ENCODE measurements at regions not wholly inside any gene's neighbourhood (a gene's known extent, or its start where the extent isn't known, plus 50 kb on each side); places are given as distances from the start of the nearest gene placed in this dataset.

- Histone ChIP-seq H3K79me2 (ENCODE audit: control insufficient read depth, insufficient read depth, low read length) (no peaks in the 10 kb centered on the region), H3K9ac (replicated peaks; ENCODE audit: extremely low read depth, insufficient read depth, low read length) (no peak overlapping the region), H3K4me3 (replicated peaks in 1 of 3; ENCODE audit: insufficient read depth in 1 of 3, low read depth in 1 of 3, low read length in 3 of 3) (no peak overlapping the region), H3K4me2 (ENCODE audit: insufficient read depth, low read length) (no peak overlapping the region), H3K9me3 (replicated peaks; ENCODE audit: control insufficient read depth, insufficient read depth, low read length) (no peaks in the 10 kb centered on the region), H3K27me3 (ENCODE audit: control insufficient read depth in 2 of 2, insufficient read depth in 2 of 2, low read length in 2 of 2) (no peaks in the 10 kb centered on the region), H3K9me1 (replicated peaks; ENCODE audit: control insufficient read depth, extremely low read depth, insufficient read depth, low read length) (no peaks in the 10 kb centered on the region), H4K20me1 (replicated peaks; ENCODE audit: control insufficient read depth, extremely low read depth, insufficient read depth, low read length) (no peaks in the 10 kb centered on the region), H3K27ac (ENCODE audit: insufficient read depth, low read depth, low read length) (no peak overlapping the region), H3K4me1 (ENCODE audit: control insufficient read depth, extremely low read depth, insufficient read depth, low read length) (no peaks in the 10 kb centered on the region), H2AFZ (ENCODE audit: low read depth, low read length) (no peak overlapping the region), H3K36me3 (ENCODE audit: control insufficient read depth in 2 of 2, extremely low read depth in 1 of 2, insufficient read depth in 2 of 2, low read length in 2 of 2) (no peaks in the 10 kb centered on the region)
- dilution Hi-C loops (cut with MboI; ENCODE audit: extremely low pct_ligation_motif_present, low sequenced_read_pairs) = no loop called here
- intact Hi-C loops (cut with micrococcal nuclease) = no loop called here
- FAIRE-seq (no peak), DNase-seq (ENCODE audit: low read depth, low spot score) (no peak)
- no TSS peak for BruUV-seq (replicated peaks)
- POLR2A ChIA-PET = no interaction called here
- CTCF ChIA-PET = no interaction called here
- TF ChIP-seq POLR2A (IDR thresholded peaks at IDR 0.05; ENCODE audit: low read depth, low read length) (no peak), JUN (IDR thresholded peaks at IDR 0.05; ENCODE audit: borderline replicate concordance, insufficient read depth, insufficient read length, low read depth) (no peak), EZH2 (IDR thresholded peaks at IDR 0.05; ENCODE audit: borderline replicate concordance, low read depth, low read length, severe bottlenecking) (no peak), CTCF (IDR thresholded peaks at IDR 0.05; ENCODE audit: extremely low read depth in 1 of 2, insufficient read depth in 1 of 2, low read depth in 1 of 2, low read length in 2 of 2) (no peak)
These were observed 136.5 kb downstream of the COX18 start for GRCh38 chr4:72933029-72933428.

- H3K9me3 ChIP-seq (replicated peaks; ENCODE audit: control insufficient read depth, insufficient read depth, low read length) = no peaks in the 10 kb centered on the region
- FAIRE-seq = no peak
- TF ChIP-seq JUN (IDR thresholded peaks at IDR 0.05; ENCODE audit: borderline replicate concordance, insufficient read depth, insufficient read length, low read depth) (no peak), MAX (IDR thresholded peaks at IDR 0.05; ENCODE audit: insufficient read depth, insufficient read length) (no peak), MYC (IDR thresholded peaks at IDR 0.05; ENCODE audit: low read depth, low read length) (no peak), POLR2AphosphoS5 (IDR thresholded peaks at IDR 0.05; ENCODE audit: insufficient read depth, low read depth, low read length) (no peak), CTCF (IDR thresholded peaks at IDR 0.05; ENCODE audit: extremely low read depth in 1 of 2, insufficient read depth in 1 of 2, low read depth in 1 of 2, low read length in 2 of 2) (no peak), POLR2A (IDR thresholded peaks at IDR 0.05; ENCODE audit: low read depth, low read length) (no peak), EZH2 (IDR thresholded peaks at IDR 0.05; ENCODE audit: borderline replicate concordance, low read depth, low read length, severe bottlenecking) (no peak), FOS (IDR thresholded peaks at IDR 0.05; ENCODE audit: borderline replicate concordance, insufficient read depth, low read length) (no peak), GATA2 (IDR thresholded peaks at IDR 0.05; ENCODE audit: insufficient read depth, insufficient read length, low read depth, low read length) (no peak)
- H3K9me1 ChIP-seq (replicated peaks; ENCODE audit: control insufficient read depth, extremely low read depth, insufficient read depth, low read length) = no peaks in the 10 kb centered on the region
- ChIA-PET POLR2A (no interaction called here), CTCF (no interaction called here)
- no peak overlapping the region for H3K27ac ChIP-seq (ENCODE audit: insufficient read depth, low read depth, low read length)
- intact Hi-C loops (cut with micrococcal nuclease) = no loop called here
- H3K4me1 ChIP-seq (ENCODE audit: control insufficient read depth, extremely low read depth, insufficient read depth, low read length) = no peaks in the 10 kb centered on the region
- no peaks in the 10 kb centered on the region for H3K27me3 ChIP-seq (ENCODE audit: control insufficient read depth in 2 of 2, insufficient read depth in 2 of 2, low read length in 2 of 2)
- DNase-seq (ENCODE audit: low read depth, low spot score) = no peak
- BruUV-seq (replicated peaks) = no TSS peak
- H3K4me2 ChIP-seq (ENCODE audit: insufficient read depth, low read length) = no peak overlapping the region
- H3K79me2 ChIP-seq (ENCODE audit: control insufficient read depth, insufficient read depth, low read length) = no peaks in the 10 kb centered on the region
- no peak overlapping the region for H3K4me3 ChIP-seq (replicated peaks in 1 of 3; ENCODE audit: insufficient read depth in 1 of 3, low read depth in 1 of 3, low read length in 3 of 3)
- dilution Hi-C loops (cut with MboI; ENCODE audit: extremely low pct_ligation_motif_present, low sequenced_read_pairs) = no loop called here
- H4K20me1 ChIP-seq (replicated peaks; ENCODE audit: control insufficient read depth, extremely low read depth, insufficient read depth, low read length) = no peaks in the 10 kb centered on the region
- H3K9ac ChIP-seq (replicated peaks; ENCODE audit: extremely low read depth, insufficient read depth, low read length) = no peak overlapping the region
- H3K36me3 ChIP-seq (ENCODE audit: control insufficient read depth in 2 of 2, extremely low read depth in 1 of 2, insufficient read depth in 2 of 2, low read length in 2 of 2) = no peaks in the 10 kb centered on the region
- H2AFZ ChIP-seq (ENCODE audit: low read depth, low read length) = no peak overlapping the region
These were observed 138.2 kb downstream of the COX18 start for GRCh38 chr4:72931346-72931745.
